Liver (tissue), 8 donors: ENCODE measurements at regions not wholly inside any gene's neighbourhood (a gene's known extent, or its start where the extent isn't known, plus 50 kb on each side); places are given as distances from the start of the nearest gene placed in this dataset.

Source experiments
- DNase-seq: peaks from one replicate; pipeline ENCODE4 v3.0.0-alpha.2; 2017; ENCODE audit warnings: low spot score
- H3K27ac ChIP-seq, 2 donors: one replicate each; pipeline ENCODE4 v1.7.0; 2013; ENCODE audit warnings: inconsistent platforms in 2 of 2, low read length in 2 of 2, control low read depth in 1 of 2, low read depth in 1 of 2, mild to moderate bottlenecking in 1 of 2
- H3K27me3 ChIP-seq, 4 donors: one replicate each; pipeline versions ENCODE4 v1.6.1 to v1.7.0; 2013; ENCODE audit warnings: low read length in 3 of 4, inconsistent platforms in 1 of 4, mild to moderate bottlenecking in 1 of 4, moderate library complexity in 1 of 4; ENCODE audit not compliant: control insufficient read depth in 4 of 4, insufficient read depth in 4 of 4
- H3K36me3 ChIP-seq, 4 donors: one replicate each; pipeline versions ENCODE4 v1.6.1 to v1.7.0; 2013; ENCODE audit warnings: low read length in 3 of 4, mild to moderate bottlenecking in 3 of 4, low read depth in 1 of 4, moderate library complexity in 1 of 4; ENCODE audit not compliant: control insufficient read depth in 4 of 4, insufficient read depth in 3 of 4
- H3K4me1 ChIP-seq, 4 donors: one replicate each; pipeline versions ENCODE4 v1.6.1 to v1.7.0; 2013; ENCODE audit warnings: low read length in 3 of 4, mild to moderate bottlenecking in 3 of 4, moderate library complexity in 1 of 4; ENCODE audit not compliant: control insufficient read depth in 4 of 4, insufficient read depth in 4 of 4
- H3K4me3 ChIP-seq, 3 donors: one replicate each; pipeline versions ENCODE4 v1.6.1 to v1.7.0; 2013; ENCODE audit warnings: low read length in 3 of 3, control low read depth in 1 of 3, low read depth in 1 of 3, mild to moderate bottlenecking in 1 of 3
- H3K9ac ChIP-seq, 2 donors: one replicate each; pipeline ENCODE4 v1.7.0; 2013; ENCODE audit warnings: low read length in 2 of 2, mild to moderate bottlenecking in 2 of 2, moderate library complexity in 2 of 2, control low read depth in 1 of 2, low read depth in 1 of 2
- H3K9me3 ChIP-seq, 4 donors: one replicate each; pipeline versions ENCODE4 v1.6.1 to v1.7.0; 2013; ENCODE audit warnings: low read length in 3 of 4; ENCODE audit not compliant: control insufficient read depth in 4 of 4
- FOXA1 ChIP-seq: IDR thresholded peaks from 2 replicates; pipeline ENCODE4 v1.6.1; 2016; ENCODE audit warnings: antibody characterized with exemption
- FOXA2 ChIP-seq: IDR thresholded peaks from 2 replicates; pipeline ENCODE4 v1.6.1; 2016; ENCODE audit warnings: antibody characterized with exemption
- GABPA ChIP-seq, 2 donors: IDR thresholded peaks in 1 of 2; conservative IDR thresholded peaks in 1 of 2; 2 replicates each; pipeline ENCODE4 v1.6.1; 2016; ENCODE audit warnings: antibody characterized with exemption in 2 of 2, mild to moderate bottlenecking in 1 of 2, moderate library complexity in 1 of 2
- HNF4A ChIP-seq, 2 donors: conservative IDR thresholded peaks; 2 replicates each; pipeline ENCODE4 v1.6.1; 2016; ENCODE audit warnings: antibody characterized with exemption in 2 of 2, mild to moderate bottlenecking in 2 of 2
- HNF4G ChIP-seq: IDR thresholded peaks from 2 replicates; pipeline ENCODE4 v1.6.1; 2016; ENCODE audit warnings: antibody characterized with exemption
- JUND ChIP-seq, 2 donors: IDR thresholded peaks; 2 replicates each; pipeline ENCODE4 v1.6.1; 2016; ENCODE audit warnings: antibody characterized with exemption in 2 of 2
- MAX ChIP-seq: IDR thresholded peaks from 2 replicates; pipeline ENCODE4 v1.6.1; 2016; ENCODE audit warnings: antibody characterized with exemption
- NR2F2 ChIP-seq: IDR thresholded peaks from 2 replicates; pipeline ENCODE4 v1.6.1; 2016; ENCODE audit warnings: antibody characterized with exemption
- RXRA ChIP-seq, 2 donors: IDR thresholded peaks; 2 replicates each; pipeline ENCODE4 v1.6.1; 2017 to 2018; ENCODE audit warnings: antibody characterized with exemption in 2 of 2, mild to moderate bottlenecking in 1 of 2
- SP1 ChIP-seq: IDR thresholded peaks from 2 replicates; pipeline ENCODE4 v1.6.1; 2018; ENCODE audit warnings: antibody characterized with exemption, mild to moderate bottlenecking
- TAF1 ChIP-seq: conservative IDR thresholded peaks from 2 replicates; pipeline ENCODE4 v1.6.1; 2016; ENCODE audit warnings: antibody characterized with exemption, mild to moderate bottlenecking
- YY1 ChIP-seq: IDR thresholded peaks from 2 replicates; pipeline ENCODE4 v1.6.1; 2016; ENCODE audit warnings: antibody characterized with exemption, mild to moderate bottlenecking
- WGBS: extraction: QIAGEN DNeasy Blood & Tissue Kit; methylation state at CpG from one replicate; pipeline ENCODE4 v1.1.7; 2013; 5-methylcytosine and 5-hydroxymethylcytosine counted together
- TF ChIP-seq, protein P1 (sequence below): IDR thresholded peaks from 2 replicates; pipeline ENCODE4 v1.6.1; 2016; ENCODE audit warnings: antibody characterized with exemption
- TF ChIP-seq, protein P2 (sequence below): IDR thresholded peaks from 2 replicates; pipeline ENCODE4 v1.6.1; 2016; ENCODE audit warnings: antibody characterized with exemption
- TF ChIP-seq, protein P3 (sequence below): fragments of 150-350 bp; IDR thresholded peaks from 2 replicates; pipeline ENCODE4 v1.5.1; 2017; ENCODE audit warnings: improper control_type of control experiment, low read depth, low read length; ENCODE audit not compliant: missing input control
- donor health status: healthy.
- donor health status: healthy.
- donor health status: healthy.
- donor health status: healthy.
- donor health status: healthy.

DNA sequence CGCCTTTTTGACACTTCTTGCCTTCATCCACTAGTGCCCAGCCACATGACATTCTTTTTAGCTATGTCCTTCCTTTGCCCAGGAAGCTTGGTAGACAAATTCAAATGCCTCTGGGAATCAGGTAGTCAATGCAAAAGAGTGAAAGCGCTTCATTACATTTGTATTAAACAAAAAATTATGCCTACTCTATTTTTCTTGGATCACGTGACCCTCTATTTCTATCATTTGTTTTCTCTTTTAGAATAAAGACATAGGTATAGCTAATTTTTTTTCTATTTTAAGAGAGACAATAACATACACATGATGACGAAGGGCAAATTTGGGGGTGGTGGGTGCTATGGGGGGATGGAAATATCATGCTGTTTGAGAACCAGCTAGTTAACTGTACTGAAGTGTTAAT, 384.8 kb downstream of the C3orf38 start:
- no peak for TF ChIP-seq SP1
- no peak for TF ChIP-seq HNF4A (conservative IDR thresholded peaks at IDR 0.05)
- TF ChIP-seq MAX, result no peak
- TF ChIP-seq GABPA (IDR thresholded peaks at IDR 0.05 in 1 of 2, conservative IDR thresholded peaks at IDR 0.05 in 1 of 2), result no peak
- no peak for TF ChIP-seq FOXA1
- TF ChIP-seq, protein P1, sequence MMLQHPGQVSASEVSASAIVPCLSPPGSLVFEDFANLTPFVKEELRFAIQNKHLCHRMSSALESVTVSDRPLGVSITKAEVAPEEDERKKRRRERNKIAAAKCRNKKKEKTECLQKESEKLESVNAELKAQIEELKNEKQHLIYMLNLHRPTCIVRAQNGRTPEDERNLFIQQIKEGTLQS, result no peak
- H3K4me3 ChIP-seq, result no peak overlapping the region
- no peak overlapping the region for H3K27ac ChIP-seq
- no peaks in the 10 kb centered on the region for H3K27me3 ChIP-seq
- 53% methylated on average over 4 of the region's 4 CpGs for WGBS
- no peak for DNase-seq
- no peaks in the 10 kb centered on the region for H3K36me3 ChIP-seq
- H3K9me3 ChIP-seq, result no peaks in the 10 kb centered on the region
- no peaks in the 10 kb centered on the region for H3K4me1 ChIP-seq
- no peak overlapping the region for H3K9ac ChIP-seq

GRCh38 chr3:88535563-88535962, 385.8 kb downstream of the C3orf38 start:
- DNase-seq, result no peak
- Histone ChIP-seq H3K9me3 (no peaks in the 10 kb centered on the region), H3K9ac (no peak overlapping the region), H3K36me3 (no peaks in the 10 kb centered on the region), H3K27me3 (no peaks in the 10 kb centered on the region), H3K4me1 (no peaks in the 10 kb centered on the region), H3K4me3 (no peak overlapping the region), H3K27ac (no peak overlapping the region)
- WGBS, result 80% methylated on average over 1 of the region's 1 CpG
- TF ChIP-seq, protein P2, sequence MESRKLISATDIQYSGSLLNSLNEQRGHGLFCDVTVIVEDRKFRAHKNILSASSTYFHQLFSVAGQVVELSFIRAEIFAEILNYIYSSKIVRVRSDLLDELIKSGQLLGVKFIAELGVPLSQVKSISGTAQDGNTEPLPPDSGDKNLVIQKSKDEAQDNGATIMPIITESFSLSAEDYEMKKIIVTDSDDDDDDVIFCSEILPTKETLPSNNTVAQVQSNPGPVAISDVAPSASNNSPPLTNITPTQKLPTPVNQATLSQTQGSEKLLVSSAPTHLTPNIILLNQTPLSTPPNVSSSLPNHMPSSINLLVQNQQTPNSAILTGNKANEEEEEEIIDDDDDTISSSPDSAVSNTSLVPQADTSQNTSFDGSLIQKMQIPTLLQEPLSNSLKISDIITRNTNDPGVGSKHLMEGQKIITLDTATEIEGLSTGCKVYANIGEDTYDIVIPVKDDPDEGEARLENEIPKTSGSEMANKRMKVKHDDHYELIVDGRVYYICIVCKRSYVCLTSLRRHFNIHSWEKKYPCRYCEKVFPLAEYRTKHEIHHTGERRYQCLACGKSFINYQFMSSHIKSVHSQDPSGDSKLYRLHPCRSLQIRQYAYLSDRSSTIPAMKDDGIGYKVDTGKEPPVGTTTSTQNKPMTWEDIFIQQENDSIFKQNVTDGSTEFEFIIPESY, result no peak

DNA sequence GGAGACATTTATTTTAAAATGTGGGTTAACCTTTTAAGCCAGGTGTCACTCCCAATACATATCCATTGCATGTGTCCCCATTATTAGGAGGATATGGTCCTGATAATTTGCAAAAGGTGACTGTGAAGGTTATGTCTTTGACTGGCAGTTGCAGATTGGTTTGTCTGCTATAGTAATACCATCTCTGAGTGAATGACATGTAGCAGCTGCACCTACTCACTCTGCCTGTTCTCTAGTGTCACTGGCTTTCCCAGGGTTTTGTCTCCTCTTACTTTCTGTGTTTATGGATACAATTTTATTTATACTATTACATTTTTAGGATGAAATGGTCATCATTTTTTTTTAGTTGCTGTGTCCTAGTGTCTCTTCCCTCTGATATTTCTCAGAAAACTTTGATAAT, 393.2 kb downstream of the C3orf38 start:
- Histone ChIP-seq H3K9ac (no peak overlapping the region), H3K36me3 (no peaks in the 10 kb centered on the region), H3K4me1 (no peaks in the 10 kb centered on the region), H3K4me3 (no peak overlapping the region), H3K27me3 (no peaks in the 10 kb centered on the region), H3K27ac (no peak overlapping the region), H3K9me3 (peaks cover 0 to 2% (median 0%) of the 10 kb centered on the region in 4 donors)
- no peak for TF ChIP-seq FOXA2
- no peak for TF ChIP-seq HNF4A (conservative IDR thresholded peaks at IDR 0.05)
- TF ChIP-seq, protein P3, sequence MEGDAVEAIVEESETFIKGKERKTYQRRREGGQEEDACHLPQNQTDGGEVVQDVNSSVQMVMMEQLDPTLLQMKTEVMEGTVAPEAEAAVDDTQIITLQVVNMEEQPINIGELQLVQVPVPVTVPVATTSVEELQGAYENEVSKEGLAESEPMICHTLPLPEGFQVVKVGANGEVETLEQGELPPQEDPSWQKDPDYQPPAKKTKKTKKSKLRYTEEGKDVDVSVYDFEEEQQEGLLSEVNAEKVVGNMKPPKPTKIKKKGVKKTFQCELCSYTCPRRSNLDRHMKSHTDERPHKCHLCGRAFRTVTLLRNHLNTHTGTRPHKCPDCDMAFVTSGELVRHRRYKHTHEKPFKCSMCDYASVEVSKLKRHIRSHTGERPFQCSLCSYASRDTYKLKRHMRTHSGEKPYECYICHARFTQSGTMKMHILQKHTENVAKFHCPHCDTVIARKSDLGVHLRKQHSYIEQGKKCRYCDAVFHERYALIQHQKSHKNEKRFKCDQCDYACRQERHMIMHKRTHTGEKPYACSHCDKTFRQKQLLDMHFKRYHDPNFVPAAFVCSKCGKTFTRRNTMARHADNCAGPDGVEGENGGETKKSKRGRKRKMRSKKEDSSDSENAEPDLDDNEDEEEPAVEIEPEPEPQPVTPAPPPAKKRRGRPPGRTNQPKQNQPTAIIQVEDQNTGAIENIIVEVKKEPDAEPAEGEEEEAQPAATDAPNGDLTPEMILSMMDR, result no peak
- TF ChIP-seq JUND (IDR thresholded peaks at IDR 0.05), result no peak
- no peak for TF ChIP-seq TAF1
- no peak for TF ChIP-seq FOXA1
- TF ChIP-seq, protein P2, result no peak
- TF ChIP-seq YY1, result no peak
- no peak for TF ChIP-seq MAX
- no peak for TF ChIP-seq GABPA (IDR thresholded peaks at IDR 0.05 in 1 of 2, conservative IDR thresholded peaks at IDR 0.05 in 1 of 2)
- no peak for TF ChIP-seq NR2F2
- TF ChIP-seq HNF4G, result no peak
- TF ChIP-seq, protein P1, result no peak
- TF ChIP-seq RXRA (IDR thresholded peaks at IDR 0.05), result no peak
- no peak for DNase-seq
